Lung (tissue), 11 donors: ENCODE measurements at regions not wholly inside any gene's neighbourhood (a gene's known extent, or its start where the extent isn't known, plus 50 kb on each side); places are given as distances from the start of the nearest gene placed in this dataset.

Source experiments
- ATAC-seq: fragments of 200-7000 bp; cut with Tn5 transposase; one replicate; pipeline ENCODE4 v1.9.1; 2020; ENCODE audit warnings: moderate number of reproducible peaks; ENCODE audit not compliant: insufficient read depth, low FRiP score
- DNase-seq, 3 donors: peaks; one replicate each; pipeline ENCODE4 v3.0.0-alpha.2; 2013 to 2017
- H3K27ac ChIP-seq, 2 donors: one replicate each; pipeline ENCODE4 v1.5.1; 2013; ENCODE audit warnings: mild to moderate bottlenecking in 2 of 2, moderate library complexity in 2 of 2, control low read depth in 1 of 2, inconsistent platforms in 1 of 2, low read depth in 1 of 2, low read length in 1 of 2
- H3K27me3 ChIP-seq, 3 donors: one replicate each; pipeline ENCODE4 v1.5.1; 2013; ENCODE audit warnings: low read length in 2 of 3; ENCODE audit not compliant: control insufficient read depth in 3 of 3, insufficient read depth in 3 of 3
- H3K36me3 ChIP-seq, 4 donors: one replicate each; pipeline ENCODE4 v1.5.1; 2013; ENCODE audit warnings: low read length in 4 of 4, mild to moderate bottlenecking in 1 of 4, moderate library complexity in 1 of 4; ENCODE audit not compliant: control insufficient read depth in 4 of 4, insufficient read depth in 4 of 4
- H3K4me1 ChIP-seq, 5 donors: one replicate each; pipeline ENCODE4 v1.5.1; 2013; ENCODE audit warnings: low read length in 5 of 5, mild to moderate bottlenecking in 2 of 5, moderate library complexity in 1 of 5; ENCODE audit not compliant: control insufficient read depth in 5 of 5, insufficient read depth in 5 of 5
- H3K4me3 ChIP-seq: one replicate; pipeline ENCODE4 v1.5.1; 2013; ENCODE audit warnings: mild to moderate bottlenecking, control low read depth, moderate library complexity
- H3K9ac ChIP-seq, 2 donors: one replicate each; pipeline ENCODE4 v1.5.1; 2013; ENCODE audit warnings: low read length in 2 of 2, control low read depth in 1 of 2; ENCODE audit not compliant: insufficient read depth in 1 of 2
- H3K9me3 ChIP-seq, 4 donors: one replicate each; pipeline ENCODE4 v1.5.1; 2013; ENCODE audit warnings: low read length in 3 of 4, mild to moderate bottlenecking in 1 of 4, moderate library complexity in 1 of 4; ENCODE audit not compliant: control insufficient read depth in 4 of 4, insufficient read depth in 3 of 4
- WGBS, 2 donors: extraction: QIAGEN DNeasy Blood & Tissue Kit; methylation state at CpG; one replicate each; pipeline ENCODE4 v1.1.7; 2013; 5-methylcytosine and 5-hydroxymethylcytosine counted together
- TF ChIP-seq, protein P1 (sequence below): IDR thresholded peaks from 2 replicates; pipeline ENCODE4 v1.5.1; 2012; ENCODE audit warnings: mild to moderate bottlenecking; ENCODE audit errors: control extremely low read depth, extremely low read depth
- donor health status: control.
- donor health status: control.
- donor health status: Bipolar disorder and iron deficiency.
- donor health status: healthy.
- donor health status: DM: yes; HTN: yes; CAD: no.

DNA sequence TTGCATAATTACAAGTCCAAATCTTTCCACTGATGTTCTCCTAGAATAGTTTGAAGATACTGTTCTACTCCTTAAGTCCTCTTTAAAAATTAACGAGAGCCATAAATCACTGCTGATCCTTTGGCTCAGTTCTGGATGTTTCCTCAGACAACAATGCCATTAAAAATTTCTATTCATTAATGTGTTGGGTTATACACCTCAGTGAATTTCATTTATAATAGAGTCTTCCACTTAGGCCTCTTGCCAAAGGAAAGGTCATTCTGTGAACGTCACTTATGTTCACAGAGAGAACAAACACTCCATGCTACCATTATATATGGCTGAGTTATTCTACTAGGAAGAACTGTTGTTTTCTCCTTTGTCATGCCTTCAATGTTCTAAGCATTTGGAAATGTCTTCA lies 1472.3 kb upstream of the CELF4 start:
- no peaks in the 10 kb centered on the region for H3K36me3 ChIP-seq
- TF ChIP-seq, protein P1, sequence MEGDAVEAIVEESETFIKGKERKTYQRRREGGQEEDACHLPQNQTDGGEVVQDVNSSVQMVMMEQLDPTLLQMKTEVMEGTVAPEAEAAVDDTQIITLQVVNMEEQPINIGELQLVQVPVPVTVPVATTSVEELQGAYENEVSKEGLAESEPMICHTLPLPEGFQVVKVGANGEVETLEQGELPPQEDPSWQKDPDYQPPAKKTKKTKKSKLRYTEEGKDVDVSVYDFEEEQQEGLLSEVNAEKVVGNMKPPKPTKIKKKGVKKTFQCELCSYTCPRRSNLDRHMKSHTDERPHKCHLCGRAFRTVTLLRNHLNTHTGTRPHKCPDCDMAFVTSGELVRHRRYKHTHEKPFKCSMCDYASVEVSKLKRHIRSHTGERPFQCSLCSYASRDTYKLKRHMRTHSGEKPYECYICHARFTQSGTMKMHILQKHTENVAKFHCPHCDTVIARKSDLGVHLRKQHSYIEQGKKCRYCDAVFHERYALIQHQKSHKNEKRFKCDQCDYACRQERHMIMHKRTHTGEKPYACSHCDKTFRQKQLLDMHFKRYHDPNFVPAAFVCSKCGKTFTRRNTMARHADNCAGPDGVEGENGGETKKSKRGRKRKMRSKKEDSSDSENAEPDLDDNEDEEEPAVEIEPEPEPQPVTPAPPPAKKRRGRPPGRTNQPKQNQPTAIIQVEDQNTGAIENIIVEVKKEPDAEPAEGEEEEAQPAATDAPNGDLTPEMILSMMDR: no peak
- no peak overlapping the region for H3K4me3 ChIP-seq
- no peaks in the 10 kb centered on the region for H3K27me3 ChIP-seq
- 61 to 74% methylated on average over 2 of the region's 2 CpGs for WGBS, 2 donors
- H3K4me1 ChIP-seq: no peaks in the 10 kb centered on the region
- peak in 1 of 3 donors; percentile 6 for DNase-seq
- ATAC-seq: no peak
- H3K27ac ChIP-seq: no peak overlapping the region
- H3K9me3 ChIP-seq: no peaks in the 10 kb centered on the region
- no peak overlapping the region for H3K9ac ChIP-seq

DNA sequence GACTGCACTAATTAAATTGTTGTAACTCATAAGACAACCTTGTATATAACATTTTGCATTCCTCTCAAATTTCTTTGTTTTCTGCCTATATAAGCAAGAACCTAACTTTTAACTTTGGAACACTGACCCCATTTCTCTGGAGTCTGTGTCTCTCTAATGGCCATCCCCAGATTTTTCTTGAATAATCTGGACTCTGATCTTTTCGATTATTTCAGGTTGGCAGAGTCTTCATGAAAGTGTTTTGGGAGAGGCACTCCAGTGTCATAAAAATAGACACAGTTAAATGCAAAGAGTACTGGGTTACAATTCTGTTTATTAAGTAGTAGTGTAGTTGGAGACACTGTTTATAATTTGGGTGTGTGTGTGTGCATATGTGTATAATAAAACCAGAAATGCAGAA lies 1467.7 kb upstream of the CELF4 start:
- Histone ChIP-seq H3K4me3 (no peak overlapping the region), H3K36me3 (no peaks in the 10 kb centered on the region), H3K9me3 (no peaks in the 10 kb centered on the region), H3K27me3 (no peaks in the 10 kb centered on the region), H3K4me1 (no peaks in the 10 kb centered on the region), H3K9ac (no peak overlapping the region), H3K27ac (no peak overlapping the region)
- DNase-seq: no peak
- TF ChIP-seq, protein P1: no peak
- ATAC-seq: no peak
- 80 to 91% methylated on average over 1 of the region's 1 CpG for WGBS, 2 donors

DNA sequence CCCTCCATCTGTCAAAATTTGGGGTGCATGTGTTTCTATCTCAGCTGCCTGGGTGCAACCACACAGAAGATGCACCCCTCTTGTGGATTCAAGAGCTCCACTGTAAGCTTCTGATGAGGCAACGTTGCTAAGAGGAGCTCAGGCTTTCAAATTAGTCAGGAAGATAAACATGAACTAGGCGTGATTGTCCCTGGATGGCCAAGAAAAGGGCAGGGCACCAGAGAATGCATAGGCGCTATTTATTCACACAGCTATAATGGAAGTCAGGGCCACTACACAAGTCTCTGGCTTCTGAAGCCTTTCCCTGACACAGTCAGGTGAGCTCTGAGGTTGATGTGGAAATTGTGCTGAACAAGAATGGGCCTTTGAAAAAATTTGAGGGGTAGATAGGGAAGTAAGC lies 1466.0 kb upstream of the CELF4 start:
- no peaks in the 10 kb centered on the region for H3K9me3 ChIP-seq
- WGBS, 2 donors: 73 to 88% methylated on average over 3 of the region's 3 CpGs
- DNase-seq (no peak), ATAC-seq (no peak)
- no peaks in the 10 kb centered on the region for H3K4me1 ChIP-seq
- H3K4me3 ChIP-seq: no peak overlapping the region
- no peaks in the 10 kb centered on the region for H3K36me3 ChIP-seq
- no peak overlapping the region for H3K9ac ChIP-seq
- H3K27ac ChIP-seq: no peak overlapping the region
- no peaks in the 10 kb centered on the region for H3K27me3 ChIP-seq
- TF ChIP-seq, protein P1: no peak

DNA sequence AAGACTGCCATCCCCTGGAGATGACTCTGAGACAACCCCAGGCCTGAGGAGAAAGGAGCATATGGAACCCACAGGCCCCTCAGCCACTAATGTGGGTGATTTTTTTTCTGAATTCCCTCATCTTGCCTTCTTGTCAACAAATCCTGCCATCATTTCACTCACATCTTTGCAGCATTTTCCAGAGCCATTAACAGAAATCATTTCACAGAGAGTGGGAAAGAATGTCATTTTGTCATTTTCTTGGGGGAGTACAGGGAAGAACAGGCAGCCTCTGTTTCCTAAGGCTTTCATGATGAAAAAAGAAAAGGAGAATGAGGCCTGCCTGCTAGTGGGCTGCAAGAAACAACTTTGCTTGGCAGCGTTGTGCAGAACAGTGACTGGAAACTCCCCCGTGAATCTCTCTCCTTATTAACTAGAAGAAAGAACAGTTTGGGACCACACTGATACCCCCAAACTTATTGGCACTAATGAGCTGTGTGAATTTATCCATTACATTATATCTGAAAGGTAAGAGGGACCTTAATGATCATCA lies 1464.6 kb upstream of the CELF4 start:
- WGBS, 2 donors: 81 to 96% methylated on average over 2 of the region's 2 CpGs
- Histone ChIP-seq H3K36me3 (no peaks in the 10 kb centered on the region), H3K4me3 (no peak overlapping the region), H3K9ac (no peak overlapping the region), H3K9me3 (no peaks in the 10 kb centered on the region), H3K27ac (no peak overlapping the region), H3K4me1 (no peaks in the 10 kb centered on the region), H3K27me3 (no peaks in the 10 kb centered on the region)
- ATAC-seq (no peak), DNase-seq (no peak)
- TF ChIP-seq, protein P1: no peak
